Type B pancreatic cell (in vitro differentiated cells): ENCODE measurements at regions not wholly inside any gene's neighbourhood (a gene's known extent, or its start where the extent isn't known, plus 50 kb on each side); places are given as distances from the start of the nearest gene placed in this dataset.

Experiments used
- DNase-seq: peaks from one replicate; pipeline ENCODE4 v3.0.0; 2021; ENCODE audit warnings: mixed read lengths; ENCODE audit not compliant: unreplicated experiment; ENCODE audit errors: extremely low spot score
- H3K27ac Mint-ChIP-seq: 2 replicates; pipeline ENCODE4 v1.8.0; 2021; ENCODE audit warnings: mild to moderate bottlenecking, mixed read lengths
- H3K27me3 Mint-ChIP-seq: 2 replicates; pipeline ENCODE4 v1.8.0; 2021; ENCODE audit warnings: mixed read lengths
- H3K36me3 Mint-ChIP-seq: 2 replicates; pipeline ENCODE4 v1.8.0; 2021; ENCODE audit warnings: mixed read lengths
- H3K4me1 Mint-ChIP-seq: one replicate; pipeline ENCODE4 v1.8.0; 2021; ENCODE audit warnings: mixed read lengths; ENCODE audit not compliant: unreplicated experiment
- H3K4me3 Mint-ChIP-seq: 2 replicates; pipeline ENCODE4 v1.8.0; 2021; ENCODE audit warnings: mild to moderate bottlenecking, mixed read lengths
- H3K9me3 Mint-ChIP-seq: 2 replicates; pipeline ENCODE4 v1.8.0; 2021; ENCODE audit warnings: mixed read lengths
- CTCF ChIP-seq: fragments of 200-600 bp; sonication (generic); conservative IDR thresholded peaks from 2 replicates; pipeline ENCODE4 v1.5.0; 2021; ENCODE audit warnings: antibody characterized with exemption, mild to moderate bottlenecking

- Mint-ChIP-seq H3K9me3 (no peaks in the 10 kb centered on the region), H3K36me3 (no peaks in the 10 kb centered on the region), H3K4me1 (peaks cover 5% of the 10 kb centered on the region), H3K27ac (no peak overlapping the region), H3K27me3 (peaks cover 4% of the 10 kb centered on the region), H3K4me3 (no peak overlapping the region)
- DNase-seq = no peak
- no peak for TF ChIP-seq CTCF
Observed at GRCh38 chr18:59764281-59764680, 67.1 kb upstream of the CCBE1 start.

- no peak for DNase-seq
- Mint-ChIP-seq H3K9me3 (no peaks in the 10 kb centered on the region), H3K27me3 (peaks cover 4% of the 10 kb centered on the region)
Observed at GRCh38 chr18:59763541-59764136, 66.4 kb upstream of the CCBE1 start.

GRCh38 chr18:59760619-59761600 is 63.7 kb upstream of the CCBE1 start:
- H3K9me3 Mint-ChIP-seq = no peaks in the 10 kb centered on the region
- no peak overlapping the region for H3K27ac Mint-ChIP-seq
- H3K27me3 Mint-ChIP-seq = peaks cover 8% of the 10 kb centered on the region
- no peak overlapping the region for H3K4me3 Mint-ChIP-seq
- peaks cover 5% of the 10 kb centered on the region for H3K4me1 Mint-ChIP-seq
- H3K36me3 Mint-ChIP-seq = no peaks in the 10 kb centered on the region
- no peak for TF ChIP-seq CTCF
- no peak for DNase-seq

More at GRCh38 chr18:59763541-59764136, 66.4 kb upstream of the CCBE1 start:
- H3K4me3 Mint-ChIP-seq = no peak overlapping the region
- H3K27ac Mint-ChIP-seq = no peak overlapping the region
- TF ChIP-seq CTCF = no peak
- no peaks in the 10 kb centered on the region for H3K36me3 Mint-ChIP-seq
- H3K4me1 Mint-ChIP-seq = peaks cover 5% of the 10 kb centered on the region

GRCh38 chr18:59760212-59760611 is 63.0 kb upstream of the CCBE1 start:
- no peak for DNase-seq
- no peak overlapping the region for H3K4me3 Mint-ChIP-seq
- no peaks in the 10 kb centered on the region for H3K36me3 Mint-ChIP-seq
- no peak overlapping the region for H3K27ac Mint-ChIP-seq
- H3K9me3 Mint-ChIP-seq = no peaks in the 10 kb centered on the region
- peaks cover 8% of the 10 kb centered on the region for H3K27me3 Mint-ChIP-seq
- H3K4me1 Mint-ChIP-seq = peaks cover 5% of the 10 kb centered on the region
- no peak for TF ChIP-seq CTCF

GRCh38 chr18:59758837-59759236 is 61.6 kb upstream of the CCBE1 start:
- H3K36me3 Mint-ChIP-seq = no peaks in the 10 kb centered on the region
- no peak overlapping the region for H3K4me3 Mint-ChIP-seq
- H3K4me1 Mint-ChIP-seq = peaks cover 5% of the 10 kb centered on the region
- H3K9me3 Mint-ChIP-seq = no peaks in the 10 kb centered on the region
- no peak for TF ChIP-seq CTCF
- H3K27ac Mint-ChIP-seq = no peak overlapping the region
- no peak for DNase-seq
- peaks cover 8% of the 10 kb centered on the region for H3K27me3 Mint-ChIP-seq
